GM21529 (cell line): ENCODE measurements at regions not wholly inside any gene's neighbourhood (a gene's known extent, or its start where the extent isn't known, plus 50 kb on each side); places are given as distances from the start of the nearest gene placed in this dataset.
"Not testable (repeated sequence)": the region's sequence is repeated elsewhere in the genome, so short reads cannot be mapped to it uniquely, and the experiment has no call there.

Experiments used
- ATAC-seq: cut with Tn5 transposase; IDR thresholded peaks from one replicate; pipeline ENCODE4 v1.9.1; 2021; ENCODE audit not compliant: unreplicated experiment

- ATAC-seq, result no peak
Measured at GRCh38 chr2:14454202-14454601, 178.3 kb upstream of the LRATD1 start.

- no peak for ATAC-seq
Measured at GRCh38 chr2:14459786-14460325, 172.7 kb upstream of the LRATD1 start.

- no peak for ATAC-seq
Measured at GRCh38 chr2:14475994-14476393, 156.5 kb upstream of the LRATD1 start.

GRCh38 chr2:14479486-14479885 lies 153.0 kb upstream of the LRATD1 start:
- ATAC-seq, result no peak

- ATAC-seq, result no peak
Measured at GRCh38 chr2:14480120-14480519, 152.4 kb upstream of the LRATD1 start.

- ATAC-seq, result no peak
Measured at GRCh38 chr2:14480906-14481305, 151.6 kb upstream of the LRATD1 start.

- no peak for ATAC-seq
Measured at GRCh38 chr2:14492920-14493503, 139.5 kb upstream of the LRATD1 start.

GRCh38 chr2:14494759-14495158 lies 137.8 kb upstream of the LRATD1 start:
- ATAC-seq, result no peak

- ATAC-seq, result no peak
Measured at GRCh38 chr2:14501061-14501460, 131.5 kb upstream of the LRATD1 start.

GRCh38 chr2:14506955-14507354 lies 125.6 kb upstream of the LRATD1 start:
- ATAC-seq, result not testable (repeated sequence)

GRCh38 chr2:14511541-14511940 lies 121.0 kb upstream of the LRATD1 start:
- no peak for ATAC-seq

GRCh38 chr2:14513903-14514302 lies 118.6 kb upstream of the LRATD1 start:
- no peak for ATAC-seq

- ATAC-seq, result peak; percentile 68
Measured at GRCh38 chr2:14516844-14517243, 115.7 kb upstream of the LRATD1 start.

GRCh38 chr2:14517731-14518130 lies 114.8 kb upstream of the LRATD1 start:
- no peak for ATAC-seq

GRCh38 chr2:14520385-14520945 lies 112.1 kb upstream of the LRATD1 start:
- ATAC-seq, result no peak

GRCh38 chr2:14524041-14524802 lies 108.3 kb upstream of the LRATD1 start:
- ATAC-seq, result no peak

- no peak for ATAC-seq
Measured at GRCh38 chr2:14524803-14525080, 107.8 kb upstream of the LRATD1 start.

- ATAC-seq, result no peak
Measured at GRCh38 chr2:14530506-14530905, 102.0 kb upstream of the LRATD1 start.

- no peak for ATAC-seq
Measured at GRCh38 chr2:14533131-14533757, 99.3 kb upstream of the LRATD1 start.

GRCh38 chr2:14535156-14535555 lies 97.4 kb upstream of the LRATD1 start:
- ATAC-seq, result no peak

- ATAC-seq, result no peak
Measured at GRCh38 chr2:14536976-14537375, 95.5 kb upstream of the LRATD1 start.

- ATAC-seq, result no peak
Measured at GRCh38 chr2:14540015-14540414, 92.5 kb upstream of the LRATD1 start.
